Hematopoietic multipotent progenitor cell treated with erythropoietin and hydrocortisone succinate and interleukin-3 and kit ligand, for 4 days (in vitro differentiated cells): ENCODE measurements at regions not wholly inside any gene's neighbourhood (a gene's known extent, or its start where the extent isn't known, plus 50 kb on each side); places are given as distances from the start of the nearest gene placed in this dataset.
"Not testable (repeated sequence)": the region's sequence is repeated elsewhere in the genome, so short reads cannot be mapped to it uniquely, and the experiment has no call there.

ENCODE experiments used
- DNase-seq: peaks from one replicate; pipeline ENCODE4 v3.0.0-alpha.2; 2015

- no peak for DNase-seq
These were observed 90.1 kb upstream of the ABCC4 start for GRCh38 chr13:95391362-95391761.

- DNase-seq, result no peak
These were observed 90.5 kb upstream of the ABCC4 start for GRCh38 chr13:95391785-95392184.

GRCh38 chr13:95392597-95392996 is 91.3 kb upstream of the ABCC4 start:
- DNase-seq, result no peak

- DNase-seq, result peak; percentile 29
These were observed 102.3 kb upstream of the ABCC4 start for GRCh38 chr13:95403349-95404140.

- peak; percentile 91 for DNase-seq
These were observed 103.1 kb upstream of the ABCC4 start for GRCh38 chr13:95404141-95404882.

- DNase-seq, result peak; percentile 21
These were observed 104.9 kb upstream of the ABCC4 start for GRCh38 chr13:95406176-95406575.

- DNase-seq, result no peak
These were observed 110.3 kb upstream of the ABCC4 start for GRCh38 chr13:95411428-95412040.

GRCh38 chr13:95418946-95419345 is 117.7 kb upstream of the ABCC4 start:
- DNase-seq, result peak; percentile 81

GRCh38 chr13:95420501-95420900 is 119.2 kb upstream of the ABCC4 start:
- peak; percentile 52 for DNase-seq

GRCh38 chr13:95426631-95427030 is 125.4 kb upstream of the ABCC4 start:
- DNase-seq, result no peak

GRCh38 chr13:95430525-95430924 is 122.0 kb upstream of the CLDN10 start:
- not testable (repeated sequence) for DNase-seq

GRCh38 chr13:95432141-95432540 is 120.4 kb upstream of the CLDN10 start:
- no peak for DNase-seq

GRCh38 chr13:95433537-95433936 is 119.0 kb upstream of the CLDN10 start:
- DNase-seq, result no peak

GRCh38 chr13:95434111-95434510 is 118.4 kb upstream of the CLDN10 start:
- DNase-seq, result no peak

- no peak for DNase-seq
These were observed 115.0 kb upstream of the CLDN10 start for GRCh38 chr13:95437561-95437960.

GRCh38 chr13:95438297-95438696 is 114.2 kb upstream of the CLDN10 start:
- peak; percentile 59 for DNase-seq

GRCh38 chr13:95440441-95441088 is 112.0 kb upstream of the CLDN10 start:
- DNase-seq, result no peak

- no peak for DNase-seq
These were observed 111.2 kb upstream of the CLDN10 start for GRCh38 chr13:95441326-95441725.

- no peak for DNase-seq
These were observed 108.4 kb upstream of the CLDN10 start for GRCh38 chr13:95444006-95444730.

- no peak for DNase-seq
These were observed 107.4 kb upstream of the CLDN10 start for GRCh38 chr13:95445131-95445530.

- DNase-seq, result no peak
These were observed 104.7 kb upstream of the CLDN10 start for GRCh38 chr13:95447814-95448213.

- DNase-seq, result no peak
These were observed 100.9 kb upstream of the CLDN10 start for GRCh38 chr13:95451656-95452055.

- DNase-seq, result no peak
These were observed 100.1 kb upstream of the CLDN10 start for GRCh38 chr13:95452375-95452774.
